ENCODE measurements at regions not wholly inside any gene's neighbourhood (a gene's known extent, or its start where the extent isn't known, plus 50 kb on each side); places are given as distances from the start of the nearest gene placed in this dataset.

GRCh38 chr2:16155366-16155765 is 215.0 kb downstream of the MYCN start:
- TF ChIP-seq BACH2 (CRISPR knock-in tag; IDR thresholded peaks at IDR 0.05; ENCODE audit: borderline replicate concordance) = no peak
- no peak for TF ChIP-seq ZNF8 (CRISPR knock-in tag; IDR thresholded peaks at IDR 0.05)
- TF ChIP-seq, protein P1, sequence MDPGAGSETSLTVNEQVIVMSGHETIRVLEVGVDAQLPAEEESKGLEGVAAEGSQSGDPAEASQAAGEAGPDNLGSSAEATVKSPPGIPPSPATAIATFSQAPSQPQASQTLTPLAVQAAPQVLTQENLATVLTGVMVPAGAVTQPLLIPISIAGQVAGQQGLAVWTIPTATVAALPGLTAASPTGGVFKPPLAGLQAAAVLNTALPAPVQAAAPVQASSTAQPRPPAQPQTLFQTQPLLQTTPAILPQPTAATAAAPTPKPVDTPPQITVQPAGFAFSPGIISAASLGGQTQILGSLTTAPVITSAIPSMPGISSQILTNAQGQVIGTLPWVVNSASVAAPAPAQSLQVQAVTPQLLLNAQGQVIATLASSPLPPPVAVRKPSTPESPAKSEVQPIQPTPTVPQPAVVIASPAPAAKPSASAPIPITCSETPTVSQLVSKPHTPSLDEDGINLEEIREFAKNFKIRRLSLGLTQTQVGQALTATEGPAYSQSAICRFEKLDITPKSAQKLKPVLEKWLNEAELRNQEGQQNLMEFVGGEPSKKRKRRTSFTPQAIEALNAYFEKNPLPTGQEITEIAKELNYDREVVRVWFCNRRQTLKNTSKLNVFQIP (CRISPR knock-in tag; IDR thresholded peaks at IDR 0.05; ENCODE audit: borderline replicate concordance, low read depth) = no peak
- TF ChIP-seq ZNF565 (CRISPR knock-in tag; conservative IDR thresholded peaks at IDR 0.05; ENCODE audit: low read depth) = no peak
- TF ChIP-seq OSR1 (CRISPR knock-in tag; IDR thresholded peaks at IDR 0.05) = no peak
- no peak for TF ChIP-seq CREB5 (CRISPR knock-in tag; IDR thresholded peaks at IDR 0.05; ENCODE audit: low read depth)
- TF ChIP-seq ARNTL (CRISPR knock-in tag; IDR thresholded peaks at IDR 0.05; ENCODE audit: borderline replicate concordance, low read depth) = no peak
